Keratinocyte (primary cell): ENCODE measurements at regions not wholly inside any gene's neighbourhood (a gene's known extent, or its start where the extent isn't known, plus 50 kb on each side); places are given as distances from the start of the nearest gene placed in this dataset.
A peak's percentile ranks its signal among the peaks of the same experiment; 100 is the strongest.

ENCODE experiments used
- DNase-seq: peaks from one replicate; pipeline ENCODE4 v3.0.0-alpha.2; 2011; ENCODE audit warnings: low read depth, missing footprints, low spot score
- FAIRE-seq: peaks from 2 replicates; lab custom pipeline; 2011; peaks lifted over from hg19 to GRCh38; lab: Jason Lieb, UNC
- H2AFZ ChIP-seq: 2 replicates; pipeline ENCODE4 v1.6.0; 2012; ENCODE audit warnings: low read length, control low read depth, inconsistent platforms; ENCODE audit not compliant: control insufficient read depth
- H3K27ac ChIP-seq: 2 replicates; pipeline ENCODE4 v1.5.1; 2011; ENCODE audit warnings: low read length; ENCODE audit not compliant: control insufficient read depth, insufficient read depth
- H3K27me3 ChIP-seq: 3 replicates; pipeline ENCODE4 v1.6.0; 2011; ENCODE audit warnings: low read length; ENCODE audit not compliant: control insufficient read depth, insufficient read depth; ENCODE audit errors: extremely low read depth
- H3K36me3 ChIP-seq, 2 experiments: 2 replicates in 1 of 2; 3 replicates in 1 of 2; pipeline ENCODE4 v1.5.1; 2011; ENCODE audit warnings: low read length in 2 of 2, mild to moderate bottlenecking in 1 of 2; ENCODE audit not compliant: control insufficient read depth in 2 of 2, insufficient read depth in 2 of 2; ENCODE audit errors: extremely low read depth in 1 of 2
- H3K4me1 ChIP-seq: 3 replicates; pipeline ENCODE4 v1.5.1; 2011; ENCODE audit warnings: low read length; ENCODE audit not compliant: control insufficient read depth, insufficient read depth; ENCODE audit errors: extremely low read depth
- H3K4me2 ChIP-seq: 3 replicates; pipeline ENCODE4 v1.6.0; 2011; ENCODE audit warnings: low read depth, low read length; ENCODE audit not compliant: control insufficient read depth, insufficient read depth; ENCODE audit errors: extremely low read depth
- H3K4me3 ChIP-seq, 3 experiments: fragments of 200-600 bp in 1 of 3; sonication (generic) in 1 of 3; 2 replicates in 2 of 3; 3 replicates in 1 of 3; pipeline ENCODE4 v1.5.1; 2011 to 2016; ENCODE audit warnings: low read length in 3 of 3, mild to moderate bottlenecking in 3 of 3, control low read depth in 2 of 3, inconsistent platforms in 1 of 3, low read depth in 1 of 3, mixed read lengths in 1 of 3, mixed run types in 1 of 3, moderate library complexity in 1 of 3; ENCODE audit not compliant: control insufficient read depth in 2 of 3, insufficient read depth in 2 of 3; ENCODE audit errors: extremely low read depth in 1 of 3
- H3K79me2 ChIP-seq: 2 replicates; pipeline ENCODE4 v1.6.0; 2012; ENCODE audit warnings: low read length; ENCODE audit not compliant: control insufficient read depth, insufficient read depth
- H3K9ac ChIP-seq: 3 replicates; pipeline ENCODE4 v1.6.0; 2011; ENCODE audit warnings: low read length; ENCODE audit not compliant: control insufficient read depth, insufficient read depth; ENCODE audit errors: extremely low read depth
- H3K9me1 ChIP-seq: 3 replicates; pipeline ENCODE4 v1.6.0; 2011; ENCODE audit warnings: low read length; ENCODE audit not compliant: control insufficient read depth, insufficient read depth; ENCODE audit errors: extremely low read depth
- H3K9me3 ChIP-seq: 2 replicates; pipeline ENCODE4 v1.5.1; 2012; ENCODE audit warnings: low read depth, low read length; ENCODE audit not compliant: control insufficient read depth
- H4K20me1 ChIP-seq: 3 replicates; pipeline ENCODE4 v1.6.0; 2011; ENCODE audit warnings: low read length; ENCODE audit not compliant: control insufficient read depth, insufficient read depth; ENCODE audit errors: extremely low read depth
- CTCF ChIP-seq, 3 experiments: IDR thresholded peaks in 1 of 3; conservative IDR thresholded peaks in 1 of 3; optimal IDR thresholded peaks in 1 of 3; 2 replicates in 2 of 3; 3 replicates in 1 of 3; pipeline versions ENCODE3 to v1.5.1; 2011; ENCODE audit warnings: low read length in 3 of 3, mild to moderate bottlenecking in 3 of 3, moderate library complexity in 2 of 3, control low read depth in 1 of 3, inconsistent platforms in 1 of 3; ENCODE audit not compliant: insufficient read depth in 2 of 3; ENCODE audit errors: extremely low read depth in 1 of 3
- EZH2 ChIP-seq: IDR thresholded peaks from one replicate; pipeline ENCODE4 v1.6.1; 2012; ENCODE audit warnings: inconsistent platforms, mild to moderate bottlenecking, low read length, moderate library complexity
- dilution Hi-C: fragments of 300-500 bp; cut with MboI; formaldehyde crosslinking; loops from one replicate; pipeline ENCODE4 v1.7.0; 2020; ENCODE audit warnings: low sequenced_read_pairs; ENCODE audit not compliant: extremely low pct_ligation_motif_present

- Histone ChIP-seq H3K27ac (peak overlapping the region; percentile 77), H2AFZ (peak overlapping the region; percentile 75), H4K20me1 (no peaks in the 10 kb centered on the region), H3K4me2 (peak overlapping the region; percentile 58), H3K9me1 (no peaks in the 10 kb centered on the region), H3K9ac (peak overlapping the region; percentile 26), H3K9me3 (no peaks in the 10 kb centered on the region), H3K36me3 (no peaks in the 10 kb centered on the region), H3K27me3 (no peaks in the 10 kb centered on the region), H3K4me3 (peak overlapping the region in 1 of 3 experiments; percentile 16), H3K4me1 (peaks cover 8% of the 10 kb centered on the region), H3K79me2 (no peaks in the 10 kb centered on the region)
- peak; percentile 38 for DNase-seq
- peak; percentile 88 for FAIRE-seq
- TF ChIP-seq CTCF (optimal IDR thresholded peaks at IDR 0.05 in 1 of 3, IDR thresholded peaks at IDR 0.05 in 1 of 3, conservative IDR thresholded peaks at IDR 0.05 in 1 of 3; ENCODE audit: extremely low read depth in 1 of 3, insufficient read depth in 2 of 3, low read length in 3 of 3) (no peak), EZH2 (no peak)
- dilution Hi-C loops: no loop called here
These were observed 311.5 kb downstream of the HDGFL1 start for GRCh38 chr6:22880686-22881433.

DNA sequence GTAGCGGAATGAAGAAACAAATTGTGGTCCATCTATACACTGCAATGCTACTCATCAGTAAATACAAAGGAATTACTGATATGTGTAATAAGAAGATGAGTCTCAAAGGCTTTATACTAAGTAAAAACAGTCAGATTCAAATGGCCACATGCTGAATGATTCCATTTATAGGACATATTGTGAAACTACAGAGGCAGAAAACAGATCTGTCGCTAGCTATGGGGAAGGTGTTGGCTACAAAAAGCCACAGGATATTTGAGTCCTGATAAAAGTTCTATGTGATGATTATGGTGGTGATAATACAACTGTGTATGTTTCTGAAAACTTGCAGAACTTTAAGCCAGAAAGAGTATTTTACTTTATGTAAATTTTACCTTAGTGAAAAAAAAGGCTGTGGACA lies 313.2 kb downstream of the HDGFL1 start:
- Histone ChIP-seq H3K9me3 (no peaks in the 10 kb centered on the region), H3K9me1 (no peaks in the 10 kb centered on the region), H3K79me2 (no peaks in the 10 kb centered on the region), H3K4me1 (peaks cover 8% of the 10 kb centered on the region), H3K27ac (no peak overlapping the region), H3K4me3 (no peak overlapping the region), H4K20me1 (no peaks in the 10 kb centered on the region), H3K36me3 (no peaks in the 10 kb centered on the region), H3K27me3 (no peaks in the 10 kb centered on the region), H3K4me2 (no peak overlapping the region), H2AFZ (no peak overlapping the region), H3K9ac (no peak overlapping the region)
- DNase-seq (no peak), FAIRE-seq (no peak)
- dilution Hi-C loops: no loop called here
- no peak for TF ChIP-seq CTCF (optimal IDR thresholded peaks at IDR 0.05 in 1 of 3, IDR thresholded peaks at IDR 0.05 in 1 of 3, conservative IDR thresholded peaks at IDR 0.05 in 1 of 3; ENCODE audit: extremely low read depth in 1 of 3, insufficient read depth in 2 of 3, low read length in 3 of 3)
- no peak for TF ChIP-seq EZH2
